NT2/D1 (cell line): ENCODE measurements at regions not wholly inside any gene's neighbourhood (a gene's known extent, or its start where the extent isn't known, plus 50 kb on each side); places are given as distances from the start of the nearest gene placed in this dataset.

Source experiments
- YY1 ChIP-seq: IDR thresholded peaks from 2 replicates; pipeline ENCODE4 v1.6.1; 2011; ENCODE audit not compliant: insufficient read length, insufficient read depth
- ZNF274 ChIP-seq: IDR thresholded peaks from 2 replicates; pipeline ENCODE4 v1.6.1; 2011; ENCODE audit warnings: mild to moderate bottlenecking, low read depth, low read length

DNA sequence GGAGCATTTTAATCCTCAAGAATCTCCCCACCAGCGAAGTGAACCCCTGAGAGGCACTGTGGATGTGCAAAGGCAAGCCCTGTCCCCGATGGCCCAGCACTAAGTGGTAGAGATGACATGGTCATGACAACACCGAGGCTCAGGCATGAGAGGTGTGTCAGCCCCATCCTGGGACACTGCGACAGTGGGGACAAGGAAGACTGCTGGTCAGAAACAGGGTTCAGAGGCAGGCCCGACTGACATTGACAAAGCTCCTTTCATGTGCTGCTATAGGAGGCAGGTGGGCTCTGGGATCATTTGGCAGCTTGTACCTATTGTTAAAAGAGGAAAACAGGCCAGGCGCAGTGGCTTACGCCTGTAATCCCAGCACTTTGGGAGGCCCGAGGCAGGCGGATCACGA, 54.3 kb upstream of the MYEOV start:
- TF ChIP-seq ZNF274: no peak
- no peak for TF ChIP-seq YY1
